Chondrocyte (in vitro differentiated cells): ENCODE measurements at regions not wholly inside any gene's neighbourhood (a gene's known extent, or its start where the extent isn't known, plus 50 kb on each side); places are given as distances from the start of the nearest gene placed in this dataset.

ENCODE experiments used
- DNase-seq: peaks from one replicate; pipeline ENCODE4 v3.0.0; 2021; ENCODE audit warnings: mixed read lengths, low spot score
- H3K27ac Mint-ChIP-seq: one replicate; pipeline ENCODE4 v1.8.0; 2021; ENCODE audit warnings: mild to moderate bottlenecking, moderate library complexity, mixed read lengths; ENCODE audit not compliant: unreplicated experiment
- H3K27me3 Mint-ChIP-seq: 2 replicates; pipeline ENCODE4 v1.8.0; 2021; ENCODE audit warnings: low read depth, mixed read lengths
- H3K36me3 Mint-ChIP-seq: 2 replicates; pipeline ENCODE4 v1.8.0; 2021; ENCODE audit warnings: low read depth, mixed read lengths
- H3K4me1 Mint-ChIP-seq: 2 replicates; pipeline ENCODE4 v1.8.0; 2021; ENCODE audit warnings: low read depth, mild to moderate bottlenecking, mixed read lengths
- H3K4me3 Mint-ChIP-seq: one replicate; pipeline ENCODE4 v1.8.0; 2021; ENCODE audit warnings: mild to moderate bottlenecking, moderate library complexity, mixed read lengths; ENCODE audit not compliant: unreplicated experiment
- H3K9me3 Mint-ChIP-seq: 2 replicates; pipeline ENCODE4 v1.8.0; 2021; ENCODE audit warnings: low read depth, mixed read lengths
- CTCF ChIP-seq: fragments of 200-600 bp; sonication (generic); IDR thresholded peaks from 2 replicates; pipeline ENCODE4 v1.5.0; 2021; ENCODE audit warnings: antibody characterized with exemption, mild to moderate bottlenecking, moderate library complexity

- no peak overlapping the region for H3K27ac Mint-ChIP-seq
- TF ChIP-seq CTCF: no peak
- H3K27me3 Mint-ChIP-seq: no peaks in the 10 kb centered on the region
- no peaks in the 10 kb centered on the region for H3K4me1 Mint-ChIP-seq
- H3K36me3 Mint-ChIP-seq: peaks cover 2% of the 10 kb centered on the region
- peak; percentile 78 for DNase-seq
- peaks cover 15% of the 10 kb centered on the region for H3K9me3 Mint-ChIP-seq
- H3K4me3 Mint-ChIP-seq: no peak overlapping the region
Measured at GRCh38 chr14:101110729-101111619, 207.5 kb upstream of the RTL1 start.

GRCh38 chr14:101111620-101112290 is 208.2 kb upstream of the RTL1 start:
- no peak overlapping the region for H3K4me3 Mint-ChIP-seq
- no peak for TF ChIP-seq CTCF
- DNase-seq: no peak
- peaks cover 2% of the 10 kb centered on the region for H3K36me3 Mint-ChIP-seq
- no peaks in the 10 kb centered on the region for H3K4me1 Mint-ChIP-seq
- H3K9me3 Mint-ChIP-seq: peaks cover 8% of the 10 kb centered on the region
- H3K27me3 Mint-ChIP-seq: no peaks in the 10 kb centered on the region
- no peak overlapping the region for H3K27ac Mint-ChIP-seq

- DNase-seq: no peak
- Mint-ChIP-seq H3K4me1 (no peaks in the 10 kb centered on the region), H3K9me3 (peaks cover under 1% of the 10 kb centered on the region), H3K4me3 (no peak overlapping the region), H3K27ac (no peak overlapping the region), H3K36me3 (no peaks in the 10 kb centered on the region), H3K27me3 (no peaks in the 10 kb centered on the region)
- TF ChIP-seq CTCF: no peak
Measured at GRCh38 chr14:101112351-101113107, 209.0 kb upstream of the RTL1 start.

- DNase-seq: no peak
- H3K4me3 Mint-ChIP-seq: no peak overlapping the region
- TF ChIP-seq CTCF: no peak
Measured at GRCh38 chr14:101113108-101113612, 209.6 kb upstream of the RTL1 start.

More at GRCh38 chr14:101113108-101113612, 209.6 kb upstream of the RTL1 start:
- Mint-ChIP-seq H3K27ac (no peak overlapping the region), H3K4me1 (no peaks in the 10 kb centered on the region), H3K27me3 (no peaks in the 10 kb centered on the region), H3K36me3 (no peaks in the 10 kb centered on the region), H3K9me3 (no peaks in the 10 kb centered on the region)
